GM12872 (cell line): ENCODE measurements at regions not wholly inside any gene's neighbourhood (a gene's known extent, or its start where the extent isn't known, plus 50 kb on each side); places are given as distances from the start of the nearest gene placed in this dataset.

Experiments used
- CTCF ChIP-seq: IDR thresholded peaks from 3 replicates; pipeline ENCODE4 v1.5.1; 2011; ENCODE audit warnings: low read depth, mild to moderate bottlenecking, low read length, moderate library complexity; ENCODE audit not compliant: insufficient read depth

DNA sequence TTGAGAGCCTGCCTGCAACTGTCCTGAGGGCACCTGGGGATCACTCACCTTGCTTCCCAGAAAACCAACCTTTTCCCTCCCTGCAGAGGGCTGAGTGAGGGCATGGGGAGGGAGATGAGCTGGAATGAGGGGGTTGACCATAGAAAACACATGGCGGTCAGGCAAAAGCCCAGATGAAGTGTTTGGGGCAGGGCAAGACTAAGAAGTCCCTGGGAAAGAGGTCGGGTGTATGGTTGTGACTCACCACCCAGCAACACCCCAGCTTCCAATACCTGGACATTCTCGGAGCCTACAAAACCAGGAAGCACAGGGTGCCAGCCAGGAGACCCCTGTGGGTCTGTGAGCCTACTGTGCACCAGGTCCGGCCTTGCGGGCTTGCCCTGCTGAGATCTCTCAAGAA is 95.3 kb upstream of the ATP2B2 start:
- no peak for TF ChIP-seq CTCF

- TF ChIP-seq CTCF = no peak
These were observed 95.9 kb upstream of the ATP2B2 start for GRCh38 chr3:10601151-10601856.

GRCh38 chr3:10601857-10602230 is 96.5 kb upstream of the ATP2B2 start:
- no peak for TF ChIP-seq CTCF

DNA sequence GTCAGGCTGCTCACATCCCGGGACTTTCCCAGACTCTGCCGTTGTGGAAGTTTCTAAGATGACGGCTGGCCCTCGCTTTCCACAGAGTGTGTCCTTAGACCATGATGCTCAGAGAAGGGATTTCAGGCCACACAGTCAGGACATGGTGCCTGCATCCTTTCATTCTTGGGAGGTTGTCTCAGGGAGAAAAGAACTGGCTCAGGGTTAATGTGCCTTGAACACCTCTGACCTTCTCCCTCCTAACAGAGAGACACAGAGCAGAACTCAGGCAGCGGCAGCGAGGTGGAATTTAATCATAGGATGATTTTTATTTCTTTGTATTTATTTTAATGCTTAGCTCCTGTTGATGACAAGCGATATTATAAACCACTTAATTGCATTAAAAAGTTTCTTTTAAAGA is 96.9 kb upstream of the ATP2B2 start:
- TF ChIP-seq CTCF = no peak

DNA sequence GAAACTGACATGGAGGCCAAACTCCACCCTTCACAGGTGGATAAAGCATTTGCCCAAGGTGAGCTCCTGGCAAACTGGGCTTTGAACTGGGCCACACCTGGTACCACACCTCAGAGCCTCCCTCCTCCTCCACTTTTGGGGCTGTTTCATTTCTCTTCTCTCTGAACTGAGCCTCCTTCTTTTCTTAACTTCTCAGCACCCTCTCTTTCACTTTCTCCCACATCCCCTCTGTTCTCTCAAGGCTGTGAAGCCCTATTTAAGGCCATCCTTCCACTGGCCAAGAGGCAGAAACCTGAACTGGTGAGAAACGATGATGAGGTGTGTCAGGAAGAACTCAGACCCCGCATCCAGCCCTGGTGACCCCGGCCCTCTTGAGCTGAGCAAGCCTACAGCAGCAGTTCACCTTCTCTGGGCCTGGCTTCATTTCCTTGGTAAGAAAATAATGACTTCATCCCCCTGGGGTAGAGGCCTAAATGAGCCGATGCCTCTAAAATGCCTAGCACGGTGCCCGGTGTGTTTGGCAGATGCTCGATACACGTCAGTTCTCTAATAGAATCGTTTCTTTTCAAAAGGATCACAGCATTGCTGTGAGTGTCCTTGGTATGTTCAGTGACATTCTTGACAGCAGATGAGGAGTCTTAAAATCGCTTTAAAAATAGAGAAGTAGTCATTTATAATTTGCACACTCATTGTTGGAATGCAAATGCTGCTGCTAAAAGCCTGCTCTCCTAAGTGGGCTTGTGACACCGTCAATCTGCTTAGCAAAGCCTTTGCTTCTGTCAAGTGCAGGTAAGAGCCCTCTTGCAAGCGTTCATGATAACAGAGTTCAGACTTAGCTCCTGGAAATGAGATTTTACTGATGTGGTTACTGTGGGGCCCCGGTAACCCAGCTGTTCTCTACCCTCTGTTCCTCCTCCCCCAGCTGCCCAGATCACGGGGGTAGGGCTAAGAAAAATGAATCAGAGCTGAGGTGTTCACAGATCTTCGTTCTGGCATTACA is 97.7 kb upstream of the ATP2B2 start:
- TF ChIP-seq CTCF = no peak

DNA sequence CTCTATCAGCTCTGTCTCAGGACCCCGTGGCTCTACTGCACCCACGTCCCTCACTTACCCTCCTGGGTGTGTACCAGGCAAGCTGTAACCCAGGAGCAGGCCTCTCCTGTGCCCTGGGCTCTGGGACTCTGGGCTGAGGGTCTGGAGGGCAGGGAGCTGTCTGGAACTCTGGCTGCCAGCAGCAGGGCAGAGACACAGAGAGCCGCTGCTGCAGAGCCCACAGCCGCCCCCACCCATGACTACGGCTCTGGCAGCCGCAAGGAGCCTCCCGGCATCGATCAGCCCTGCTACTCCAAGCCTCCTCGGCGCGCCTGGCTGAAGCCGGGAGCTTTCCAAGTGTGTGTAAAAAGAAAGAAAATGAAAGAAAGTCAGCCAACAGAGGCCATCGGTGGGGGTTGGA is 103.7 kb upstream of the ATP2B2 start:
- no peak for TF ChIP-seq CTCF

DNA sequence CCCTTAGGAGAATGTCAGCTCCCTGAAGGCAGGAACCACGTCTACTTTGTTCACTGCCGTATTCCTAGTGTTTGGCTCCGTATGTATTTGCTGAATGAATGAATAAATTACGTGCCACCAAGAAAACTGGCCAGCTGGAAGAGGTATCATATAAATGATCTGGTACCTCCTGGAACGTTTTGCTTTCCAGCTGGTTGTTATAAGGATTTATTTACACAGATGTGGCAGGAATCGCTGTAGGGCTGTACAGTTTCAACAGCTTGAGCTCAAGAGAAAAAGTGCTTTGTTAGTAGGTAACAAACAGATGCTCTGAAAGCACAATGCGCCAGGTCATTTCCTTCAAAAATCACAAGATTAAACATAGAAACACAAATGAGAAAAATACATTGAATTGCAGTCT is 108.8 kb upstream of the ATP2B2 start:
- no peak for TF ChIP-seq CTCF
